Mucosa of descending colon (tissue), 3 donors: ENCODE measurements at regions not wholly inside any gene's neighbourhood (a gene's known extent, or its start where the extent isn't known, plus 50 kb on each side); places are given as distances from the start of the nearest gene placed in this dataset.
A peak's percentile ranks its signal among the peaks of the same experiment; 100 is the strongest.

Source experiments
- ATAC-seq: fragments of 200-7000 bp; cut with Tn5 transposase; one replicate; pipeline ENCODE4 v1.9.1; 2020; ENCODE audit warnings: mild to moderate bottlenecking, moderate library complexity
- DNase-seq, 3 donors: peaks; one replicate each; pipeline ENCODE4 v3.0.0-alpha.2; 2020
- H3K36me3 ChIP-seq: fragments of 200-600 bp; one replicate; pipeline ENCODE4 v1.8.0; 2021; ENCODE audit warnings: low read depth, mild to moderate bottlenecking
- H3K4me1 ChIP-seq: fragments of 200-600 bp; one replicate; pipeline ENCODE4 v1.8.0; 2021; ENCODE audit warnings: low read depth, mild to moderate bottlenecking
- H3K4me3 ChIP-seq: fragments of 200-600 bp; one replicate; pipeline ENCODE4 v1.8.0; 2021; ENCODE audit warnings: mild to moderate bottlenecking
- H3K9me3 ChIP-seq: fragments of 200-600 bp; one replicate; pipeline ENCODE4 v1.8.0; 2021; ENCODE audit warnings: mild to moderate bottlenecking
- intact Hi-C, 2 donors: fragments of 100-400 bp; cut with DNase I in 1 of 2; cut with micrococcal nuclease in 1 of 2; formaldehyde crosslinking; loops; one replicate each; pipeline versions ENCODE4 v1.11.0 to v1.11.1; 2022; cut with DNase I, micrococcal nuclease
- TF ChIP-seq, protein P1 (sequence below): fragments of 200-600 bp; IDR thresholded peaks from one replicate; pipeline ENCODE4 v1.8.0; 2022; ENCODE audit warnings: antibody characterized with exemption, mild to moderate bottlenecking
- donor health status: DM: no; HTN: no; CAD: no; lungs with moderate emphysema.
- donor health status: DM: no; HTN: no; CAD: no.
- donor health status: DM: no; HTN: yes; CAD: no.

DNA sequence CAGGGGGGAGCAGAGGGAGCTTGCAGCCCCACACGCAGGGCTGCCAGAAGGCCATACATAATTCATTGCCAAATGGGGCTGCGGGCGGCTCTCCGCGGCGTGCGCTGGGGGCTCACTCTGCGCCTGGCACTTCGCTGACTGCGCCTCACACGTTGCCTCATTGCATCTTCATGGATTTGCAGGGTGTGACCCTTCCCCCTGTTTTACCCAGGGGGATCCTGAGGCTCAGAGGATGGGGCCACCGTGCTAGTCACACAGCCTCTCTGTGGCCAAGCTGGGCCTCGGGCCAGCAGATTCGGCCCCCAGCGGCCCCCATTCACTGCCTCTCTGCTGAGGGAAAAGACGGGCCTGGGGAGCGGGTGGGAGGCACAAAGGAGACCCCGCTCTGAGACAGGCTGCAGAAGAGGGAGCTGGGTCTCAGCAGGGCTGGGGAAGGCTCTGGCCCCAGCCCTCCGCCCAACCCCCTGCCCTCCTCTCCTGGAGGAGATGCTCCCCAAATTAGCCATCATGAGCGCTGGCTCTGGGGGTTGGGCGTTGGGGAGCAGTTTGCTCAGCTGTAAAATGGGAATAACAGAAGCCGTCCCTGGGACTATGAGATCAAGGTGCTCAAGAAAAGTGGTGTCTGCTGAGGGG lies 115.5 kb downstream of the C9orf50 start:
- DNase-seq, result no peak
- TF ChIP-seq, protein P1, sequence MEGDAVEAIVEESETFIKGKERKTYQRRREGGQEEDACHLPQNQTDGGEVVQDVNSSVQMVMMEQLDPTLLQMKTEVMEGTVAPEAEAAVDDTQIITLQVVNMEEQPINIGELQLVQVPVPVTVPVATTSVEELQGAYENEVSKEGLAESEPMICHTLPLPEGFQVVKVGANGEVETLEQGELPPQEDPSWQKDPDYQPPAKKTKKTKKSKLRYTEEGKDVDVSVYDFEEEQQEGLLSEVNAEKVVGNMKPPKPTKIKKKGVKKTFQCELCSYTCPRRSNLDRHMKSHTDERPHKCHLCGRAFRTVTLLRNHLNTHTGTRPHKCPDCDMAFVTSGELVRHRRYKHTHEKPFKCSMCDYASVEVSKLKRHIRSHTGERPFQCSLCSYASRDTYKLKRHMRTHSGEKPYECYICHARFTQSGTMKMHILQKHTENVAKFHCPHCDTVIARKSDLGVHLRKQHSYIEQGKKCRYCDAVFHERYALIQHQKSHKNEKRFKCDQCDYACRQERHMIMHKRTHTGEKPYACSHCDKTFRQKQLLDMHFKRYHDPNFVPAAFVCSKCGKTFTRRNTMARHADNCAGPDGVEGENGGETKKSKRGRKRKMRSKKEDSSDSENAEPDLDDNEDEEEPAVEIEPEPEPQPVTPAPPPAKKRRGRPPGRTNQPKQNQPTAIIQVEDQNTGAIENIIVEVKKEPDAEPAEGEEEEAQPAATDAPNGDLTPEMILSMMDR, result no peak
- Histone ChIP-seq H3K4me1 (no peaks in the 10 kb centered on the region), H3K9me3 (no peaks in the 10 kb centered on the region), H3K36me3 (no peaks in the 10 kb centered on the region), H3K4me3 (no peak overlapping the region)
- no peak for ATAC-seq
- intact Hi-C loops, result no loop called here

DNA sequence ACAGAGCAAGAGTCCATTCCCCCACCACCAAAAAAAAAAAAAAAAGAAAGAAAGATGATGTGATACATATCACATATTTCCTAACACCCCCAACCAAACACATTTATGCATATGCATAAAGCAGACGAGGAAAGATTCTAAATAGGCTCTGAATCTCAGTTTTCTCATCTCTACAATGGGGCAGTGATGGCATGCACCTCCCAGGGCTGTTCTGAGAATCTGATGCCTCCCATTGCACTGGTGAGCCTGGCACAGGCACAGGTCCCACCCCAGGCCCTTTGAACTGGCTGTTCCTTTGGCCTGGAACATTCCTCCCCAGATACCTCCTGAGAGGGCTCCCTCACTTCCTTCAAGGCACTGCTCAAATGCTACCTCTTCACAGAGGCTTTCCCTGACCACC lies 116.5 kb downstream of the C9orf50 start:
- H3K4me3 ChIP-seq, result no peak overlapping the region
- H3K4me1 ChIP-seq, result no peaks in the 10 kb centered on the region
- intact Hi-C loops, result no loop called here
- no peak for ATAC-seq
- TF ChIP-seq, protein P1, result no peak
- no peak for DNase-seq
- H3K9me3 ChIP-seq, result no peaks in the 10 kb centered on the region
- H3K36me3 ChIP-seq, result no peaks in the 10 kb centered on the region

DNA sequence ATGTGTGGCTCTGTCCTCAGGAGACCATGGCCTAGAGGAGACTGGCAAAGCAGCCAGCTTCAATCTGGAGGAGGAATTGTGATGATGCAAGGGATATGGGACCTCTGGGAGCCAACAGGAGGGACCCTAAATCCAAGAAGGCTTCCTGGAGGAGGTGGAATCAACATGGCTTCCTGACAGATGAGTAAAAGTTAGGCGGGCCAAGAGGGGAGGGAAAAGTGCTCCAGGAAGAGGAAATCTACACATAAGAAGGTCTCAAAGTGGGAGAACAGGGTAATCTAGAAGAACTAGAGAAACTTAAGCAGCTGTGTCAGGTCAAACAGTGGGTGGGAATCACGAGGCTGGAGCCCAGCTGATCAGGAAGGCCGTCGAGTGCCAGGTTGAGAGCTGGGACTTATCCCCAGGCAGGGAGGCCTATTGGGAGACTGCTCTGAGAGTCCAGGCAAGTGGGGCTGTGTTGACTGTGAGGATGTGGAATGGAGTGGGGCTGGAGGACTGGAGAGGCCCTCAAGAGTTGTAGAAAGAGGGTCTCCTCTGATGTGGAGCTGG lies 119.1 kb downstream of the C9orf50 start:
- intact Hi-C loops, result no loop called here
- ATAC-seq, result peak; percentile 7
- Histone ChIP-seq H3K9me3 (no peaks in the 10 kb centered on the region), H3K36me3 (no peaks in the 10 kb centered on the region), H3K4me1 (peaks cover 3% of the 10 kb centered on the region), H3K4me3 (no peak overlapping the region)
- TF ChIP-seq, protein P1, result no peak
- no peak for DNase-seq

DNA sequence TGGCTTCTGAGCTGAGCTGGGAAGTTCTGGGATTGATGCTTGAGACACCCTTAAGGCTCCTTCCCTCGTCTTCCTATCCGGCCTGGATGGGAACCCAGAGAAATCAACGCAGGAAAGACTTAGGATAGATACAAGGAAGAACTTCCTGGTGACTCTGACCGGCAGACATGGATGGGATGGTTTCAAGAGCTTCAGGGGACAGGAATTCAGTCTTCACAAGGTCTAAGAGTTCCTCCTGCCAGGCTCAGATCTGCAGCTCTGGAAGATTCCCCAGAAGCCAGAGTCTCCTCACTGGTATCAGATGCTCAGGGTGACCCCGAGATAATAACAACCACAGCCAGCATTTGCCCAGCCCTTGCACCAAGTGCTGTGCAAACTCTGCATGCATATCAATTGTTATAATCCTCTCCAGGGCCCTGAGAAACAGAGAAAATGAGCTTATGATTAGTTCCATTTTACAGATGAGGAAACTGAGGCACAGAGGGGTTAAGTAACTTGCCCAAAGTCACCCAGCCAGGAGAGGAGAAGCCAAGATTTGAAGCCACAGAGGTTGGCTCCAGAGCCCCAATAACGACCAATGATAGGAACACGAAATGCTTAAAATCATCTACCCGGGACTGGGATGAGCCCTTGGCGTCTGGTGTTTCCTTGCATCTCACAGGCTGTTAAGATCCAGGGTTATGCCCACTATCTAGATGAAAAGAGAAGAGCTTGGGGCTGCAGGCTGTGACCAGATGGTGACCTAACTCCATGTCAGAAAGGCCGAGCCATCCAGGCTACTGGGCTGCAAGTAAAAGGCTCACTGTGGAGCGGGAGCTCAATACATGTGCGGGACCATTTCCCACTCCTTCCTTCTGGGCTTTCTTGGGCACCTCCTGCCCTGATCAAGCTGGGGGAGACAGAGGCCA lies 119.8 kb downstream of the C9orf50 start:
- Histone ChIP-seq H3K9me3 (no peaks in the 10 kb centered on the region), H3K4me3 (no peak overlapping the region), H3K4me1 (peaks cover 6% of the 10 kb centered on the region), H3K36me3 (no peaks in the 10 kb centered on the region)
- intact Hi-C loops, result no loop called here
- ATAC-seq, result no peak
- DNase-seq, result no peak
- TF ChIP-seq, protein P1, result no peak

DNA sequence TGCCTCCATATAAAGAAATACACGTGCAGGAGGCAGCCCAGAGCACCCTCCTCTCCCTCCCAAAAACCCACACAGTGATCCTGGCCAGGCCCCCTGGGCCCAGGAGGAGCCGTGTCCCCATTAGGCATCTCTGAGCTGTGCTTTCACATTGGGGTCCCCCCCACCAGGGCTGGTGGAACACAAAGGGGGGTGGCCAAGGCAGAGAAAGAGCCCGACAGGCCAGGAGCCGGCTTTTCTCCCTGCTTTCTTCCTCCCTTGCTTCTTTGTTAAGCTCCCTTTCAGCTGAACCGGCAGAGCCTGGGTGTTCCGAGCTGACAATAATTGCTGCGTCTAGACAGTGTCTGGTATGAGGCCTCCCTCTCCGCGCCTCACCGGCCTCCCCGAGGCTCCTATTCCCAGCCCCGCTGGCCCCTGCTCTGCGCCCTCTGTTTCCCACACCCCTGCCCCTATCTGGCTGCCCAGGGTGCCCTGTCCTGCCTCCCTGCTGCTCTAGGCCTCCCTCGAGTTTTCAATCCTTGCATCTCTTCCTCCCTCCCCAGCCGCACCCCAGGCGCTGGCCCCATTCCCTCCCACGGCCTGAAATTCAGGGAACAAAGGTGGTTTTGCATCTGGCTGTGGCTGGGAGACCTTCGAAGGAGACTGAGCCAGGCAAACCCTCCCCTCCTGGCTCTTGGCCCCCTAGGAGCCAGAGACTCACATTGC lies 120.6 kb downstream of the C9orf50 start:
- ATAC-seq (no peak), DNase-seq (no peak)
- no peaks in the 10 kb centered on the region for H3K9me3 ChIP-seq
- no peak overlapping the region for H3K4me3 ChIP-seq
- H3K36me3 ChIP-seq, result no peaks in the 10 kb centered on the region
- intact Hi-C loops, result no loop called here
- TF ChIP-seq, protein P1, result no peak
- peaks cover 12% of the 10 kb centered on the region for H3K4me1 ChIP-seq
